Neural cell (in vitro differentiated cells): ENCODE measurements at regions not wholly inside any gene's neighbourhood (a gene's known extent, or its start where the extent isn't known, plus 50 kb on each side); places are given as distances from the start of the nearest gene placed in this dataset.

Experiments used
- H2AFZ ChIP-seq: fragments of 200-600, 300-800 bp; sonication (generic), shearing (Covaris generic); 2 replicates; pipeline ENCODE4 v1.6.0; 2014; ENCODE audit warnings: low read depth, mild to moderate bottlenecking, antibody characterized with exemption, low read length, moderate library complexity
- H3F3A ChIP-seq: fragments of 200-600 bp; shearing (Covaris generic); 2 replicates; pipeline ENCODE4 v1.6.1; 2016; ENCODE audit warnings: mild to moderate bottlenecking, moderate library complexity, mixed read lengths, antibody characterized with exemption, low read length; ENCODE audit not compliant: insufficient read depth, poor library complexity, severe bottlenecking
- H3K27ac ChIP-seq: fragments of 200-600, 300-800 bp; sonication (generic), shearing (Covaris generic); 2 replicates; pipeline ENCODE4 v1.5.1; 2014; ENCODE audit warnings: mild to moderate bottlenecking, low read length, moderate library complexity
- H3K27me3 ChIP-seq: fragments of 300-800, 200-600 bp; sonication (generic), shearing (Covaris generic); 2 replicates; pipeline ENCODE4 v1.6.0; 2014; ENCODE audit warnings: mild to moderate bottlenecking, low read depth, low read length, moderate library complexity; ENCODE audit not compliant: insufficient read depth
- H3K36me3 ChIP-seq: fragments of 300-800, 200-600 bp; sonication (generic), shearing (Covaris generic); 2 replicates; pipeline ENCODE4 v1.5.1; 2014; ENCODE audit warnings: mild to moderate bottlenecking, antibody characterized with exemption, low read length, moderate library complexity; ENCODE audit not compliant: insufficient read depth
- H3K4me2 ChIP-seq: fragments of 300-800, 200-600 bp; sonication (generic), shearing (Covaris generic); 2 replicates; pipeline ENCODE4 v1.6.0; 2014; ENCODE audit warnings: mild to moderate bottlenecking, low read length
- H3K4me3 ChIP-seq: fragments of 300-800, 200-600 bp; sonication (generic), shearing (Covaris generic); 2 replicates; pipeline ENCODE4 v1.5.1; 2014; ENCODE audit warnings: mild to moderate bottlenecking, low read length, moderate library complexity
- H3K79me2 ChIP-seq: fragments of 200-600 bp; shearing (Covaris generic); replicated peaks from 2 replicates; pipeline ENCODE4 v1.6.0; 2014; ENCODE audit warnings: mild to moderate bottlenecking, low read length, moderate library complexity; ENCODE audit not compliant: insufficient read depth
- H3K9ac ChIP-seq: fragments of 300-800, 200-600 bp; sonication (generic), shearing (Covaris generic); 2 replicates; pipeline ENCODE4 v1.6.1; 2016; ENCODE audit warnings: mild to moderate bottlenecking, low read length, mixed read lengths
- H3K9me2 ChIP-seq: fragments of 200-600 bp; shearing (Covaris generic); 2 replicates; pipeline ENCODE4 v1.6.1; 2016; ENCODE audit warnings: mild to moderate bottlenecking, low read length, mixed read lengths; ENCODE audit not compliant: insufficient read depth
- H3K9me3 ChIP-seq: fragments of 200-600, 300-800 bp; sonication (generic), shearing (Covaris generic); 2 replicates; pipeline ENCODE4 v1.6.1; 2016; ENCODE audit warnings: mild to moderate bottlenecking, mixed run types, low read length, moderate library complexity, mixed read lengths
- H4K20me1 ChIP-seq: fragments of 200-600 bp; shearing (Covaris generic); 2 replicates; pipeline ENCODE4 v1.6.1; 2016; ENCODE audit warnings: mild to moderate bottlenecking, mixed run types; ENCODE audit not compliant: insufficient read depth
- EP300 ChIP-seq: fragments of 450-650 bp; conservative IDR thresholded peaks from 2 replicates; pipeline ENCODE4 v1.6.1; 2014; ENCODE audit warnings: antibody characterized with exemption, mild to moderate bottlenecking, moderate library complexity; ENCODE audit not compliant: poor library complexity, severe bottlenecking
- EZH2 ChIP-seq: fragments of 200-600, 300-800 bp; shearing (Covaris generic), sonication (generic); IDR thresholded peaks from 2 replicates; pipeline ENCODE4 v1.6.1; 2014; ENCODE audit warnings: antibody characterized with exemption, low read length, borderline replicate concordance, mild to moderate bottlenecking; ENCODE audit not compliant: insufficient read depth, poor library complexity, severe bottlenecking
- MXI1 ChIP-seq: fragments of 450-650 bp; conservative IDR thresholded peaks from 2 replicates; pipeline ENCODE4 v1.6.1; 2014; ENCODE audit warnings: antibody characterized with exemption, mild to moderate bottlenecking; ENCODE audit not compliant: poor library complexity, severe bottlenecking
- POLR2AphosphoS5 ChIP-seq: IDR thresholded peaks from 2 replicates; pipeline ENCODE4 v1.6.1; 2012
- RAD21 ChIP-seq: fragments of 450-650 bp; conservative IDR thresholded peaks from 2 replicates; pipeline ENCODE4 v1.6.1; 2014; ENCODE audit warnings: antibody characterized with exemption, mild to moderate bottlenecking, moderate library complexity
- SMC3 ChIP-seq: fragments of 450-650 bp; conservative IDR thresholded peaks from 2 replicates; pipeline ENCODE4 v1.6.1; 2014; ENCODE audit warnings: antibody characterized with exemption, mild to moderate bottlenecking, moderate library complexity; ENCODE audit not compliant: poor library complexity
- TAF1 ChIP-seq: IDR thresholded peaks from 2 replicates; pipeline ENCODE4 v1.6.1; 2012; ENCODE audit warnings: low read depth
- TF ChIP-seq, protein P1 (sequence below): fragments of 450-650 bp; IDR thresholded peaks from 2 replicates; pipeline ENCODE4 v1.5.1; 2014; ENCODE audit warnings: antibody characterized with exemption, mild to moderate bottlenecking, moderate library complexity; ENCODE audit not compliant: poor library complexity, severe bottlenecking
- TF ChIP-seq, protein P2 (sequence below): IDR thresholded peaks from 2 replicates; pipeline ENCODE4 v1.6.1; 2012; ENCODE audit warnings: borderline replicate concordance

DNA sequence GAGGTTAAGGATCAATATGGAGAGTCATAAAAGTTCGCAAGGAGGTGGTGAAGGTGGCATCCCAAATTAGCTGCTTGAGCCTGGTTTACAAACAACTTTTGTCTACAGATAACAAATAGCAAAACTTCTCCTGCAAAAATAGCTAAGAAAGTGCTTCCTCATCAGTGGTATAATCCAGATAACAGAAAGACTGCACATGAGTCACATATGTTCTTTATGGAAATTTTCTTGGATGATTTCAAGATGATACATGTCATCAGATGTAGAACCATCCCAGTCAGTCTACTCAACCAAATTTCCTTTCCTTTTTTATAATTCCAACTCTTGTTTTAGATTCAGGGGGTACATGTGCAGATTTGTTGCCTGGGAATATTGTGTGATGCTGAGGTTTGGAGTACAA lies 133.0 kb downstream of the BTG1 start:
- Histone ChIP-seq H3K79me2 (no peaks in the 10 kb centered on the region), H3K9me2 (no peaks in the 10 kb centered on the region), H3K4me3 (no peak overlapping the region), H3F3A (no peaks in the 10 kb centered on the region), H4K20me1 (no peaks in the 10 kb centered on the region), H3K9ac (no peak overlapping the region), H3K36me3 (no peaks in the 10 kb centered on the region), H3K4me2 (no peak overlapping the region), H3K9me3 (no peaks in the 10 kb centered on the region), H3K27me3 (no peaks in the 10 kb centered on the region), H2AFZ (no peak overlapping the region), H3K27ac (no peak overlapping the region)
- TF ChIP-seq, protein P1, sequence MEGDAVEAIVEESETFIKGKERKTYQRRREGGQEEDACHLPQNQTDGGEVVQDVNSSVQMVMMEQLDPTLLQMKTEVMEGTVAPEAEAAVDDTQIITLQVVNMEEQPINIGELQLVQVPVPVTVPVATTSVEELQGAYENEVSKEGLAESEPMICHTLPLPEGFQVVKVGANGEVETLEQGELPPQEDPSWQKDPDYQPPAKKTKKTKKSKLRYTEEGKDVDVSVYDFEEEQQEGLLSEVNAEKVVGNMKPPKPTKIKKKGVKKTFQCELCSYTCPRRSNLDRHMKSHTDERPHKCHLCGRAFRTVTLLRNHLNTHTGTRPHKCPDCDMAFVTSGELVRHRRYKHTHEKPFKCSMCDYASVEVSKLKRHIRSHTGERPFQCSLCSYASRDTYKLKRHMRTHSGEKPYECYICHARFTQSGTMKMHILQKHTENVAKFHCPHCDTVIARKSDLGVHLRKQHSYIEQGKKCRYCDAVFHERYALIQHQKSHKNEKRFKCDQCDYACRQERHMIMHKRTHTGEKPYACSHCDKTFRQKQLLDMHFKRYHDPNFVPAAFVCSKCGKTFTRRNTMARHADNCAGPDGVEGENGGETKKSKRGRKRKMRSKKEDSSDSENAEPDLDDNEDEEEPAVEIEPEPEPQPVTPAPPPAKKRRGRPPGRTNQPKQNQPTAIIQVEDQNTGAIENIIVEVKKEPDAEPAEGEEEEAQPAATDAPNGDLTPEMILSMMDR, result no peak
- no peak for TF ChIP-seq EP300
- TF ChIP-seq TAF1, result no peak
- TF ChIP-seq EZH2, result no peak
- TF ChIP-seq MXI1, result no peak
- no peak for TF ChIP-seq SMC3
- TF ChIP-seq RAD21, result no peak
- TF ChIP-seq POLR2AphosphoS5, result no peak
- TF ChIP-seq, protein P2, sequence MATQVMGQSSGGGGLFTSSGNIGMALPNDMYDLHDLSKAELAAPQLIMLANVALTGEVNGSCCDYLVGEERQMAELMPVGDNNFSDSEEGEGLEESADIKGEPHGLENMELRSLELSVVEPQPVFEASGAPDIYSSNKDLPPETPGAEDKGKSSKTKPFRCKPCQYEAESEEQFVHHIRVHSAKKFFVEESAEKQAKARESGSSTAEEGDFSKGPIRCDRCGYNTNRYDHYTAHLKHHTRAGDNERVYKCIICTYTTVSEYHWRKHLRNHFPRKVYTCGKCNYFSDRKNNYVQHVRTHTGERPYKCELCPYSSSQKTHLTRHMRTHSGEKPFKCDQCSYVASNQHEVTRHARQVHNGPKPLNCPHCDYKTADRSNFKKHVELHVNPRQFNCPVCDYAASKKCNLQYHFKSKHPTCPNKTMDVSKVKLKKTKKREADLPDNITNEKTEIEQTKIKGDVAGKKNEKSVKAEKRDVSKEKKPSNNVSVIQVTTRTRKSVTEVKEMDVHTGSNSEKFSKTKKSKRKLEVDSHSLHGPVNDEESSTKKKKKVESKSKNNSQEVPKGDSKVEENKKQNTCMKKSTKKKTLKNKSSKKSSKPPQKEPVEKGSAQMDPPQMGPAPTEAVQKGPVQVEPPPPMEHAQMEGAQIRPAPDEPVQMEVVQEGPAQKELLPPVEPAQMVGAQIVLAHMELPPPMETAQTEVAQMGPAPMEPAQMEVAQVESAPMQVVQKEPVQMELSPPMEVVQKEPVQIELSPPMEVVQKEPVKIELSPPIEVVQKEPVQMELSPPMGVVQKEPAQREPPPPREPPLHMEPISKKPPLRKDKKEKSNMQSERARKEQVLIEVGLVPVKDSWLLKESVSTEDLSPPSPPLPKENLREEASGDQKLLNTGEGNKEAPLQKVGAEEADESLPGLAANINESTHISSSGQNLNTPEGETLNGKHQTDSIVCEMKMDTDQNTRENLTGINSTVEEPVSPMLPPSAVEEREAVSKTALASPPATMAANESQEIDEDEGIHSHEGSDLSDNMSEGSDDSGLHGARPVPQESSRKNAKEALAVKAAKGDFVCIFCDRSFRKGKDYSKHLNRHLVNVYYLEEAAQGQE, result no peak

- Histone ChIP-seq H3K9me3 (no peaks in the 10 kb centered on the region), H3K4me2 (no peak overlapping the region), H3K27me3 (no peaks in the 10 kb centered on the region), H3K27ac (no peak overlapping the region), H3K4me3 (no peak overlapping the region), H3K36me3 (no peaks in the 10 kb centered on the region), H3K79me2 (no peaks in the 10 kb centered on the region), H2AFZ (no peak overlapping the region), H3K9me2 (no peaks in the 10 kb centered on the region), H3F3A (no peaks in the 10 kb centered on the region), H3K9ac (no peak overlapping the region), H4K20me1 (no peaks in the 10 kb centered on the region)
- no peak for TF ChIP-seq EZH2
- TF ChIP-seq RAD21, result no peak
- no peak for TF ChIP-seq EP300
Observed at GRCh38 chr12:92010853-92011701, 134.6 kb downstream of the BTG1 start.
